Left ventricle myocardium superior (tissue), 1 donor: ENCODE measurements at regions not wholly inside any gene's neighbourhood (a gene's known extent, or its start where the extent isn't known, plus 50 kb on each side); places are given as distances from the start of the nearest gene placed in this dataset.
"Not testable (repeated sequence)": the region's sequence is repeated elsewhere in the genome, so short reads cannot be mapped to it uniquely, and the experiment has no call there.

Experiments used
- ATAC-seq: fragments of 200-7000 bp; cut with Tn5 transposase; one replicate; pipeline ENCODE4 v1.9.1; 2020; ENCODE audit warnings: mild to moderate bottlenecking, moderate library complexity
- DNase-seq: peaks from one replicate; pipeline ENCODE4 v3.0.0-alpha.2; 2020
- intact Hi-C: fragments of 100-400 bp; cut with micrococcal nuclease; formaldehyde crosslinking; loops from one replicate; pipeline ENCODE4 v1.11.0; 2022
- donor health status: DM: no; HTN: yes; CAD: no; lungs with severe emphysema.

GRCh38 chr16:75952124-75952523, 225.8 kb upstream of the CPHXL start:
- intact Hi-C loops: no loop called here
- ATAC-seq (no peak), DNase-seq (no peak)

- no peak for ATAC-seq
- intact Hi-C loops: no loop called here
These were observed 231.6 kb upstream of the CPHXL start for GRCh38 chr16:75957870-75958269.

GRCh38 chr16:75965504-75966374, 239.4 kb upstream of the CPHXL start:
- intact Hi-C loops: no loop called here
- ATAC-seq (no peak), DNase-seq (no peak)

More at GRCh38 chr16:75957870-75958269, 231.6 kb upstream of the CPHXL start:
- no peak for DNase-seq

- not testable (repeated sequence) for DNase-seq, ATAC-seq
These were observed 242.8 kb upstream of the CPHXL start for GRCh38 chr16:75969120-75969519.

GRCh38 chr16:75971334-75971733, 245.0 kb upstream of the CPHXL start:
- DNase-seq: no peak
- intact Hi-C loops: no loop called here

More at GRCh38 chr16:75969120-75969519, 242.8 kb upstream of the CPHXL start:
- intact Hi-C loops: not testable (repeated sequence)

GRCh38 chr16:75983296-75983695, 257.0 kb upstream of the CPHXL start:
- no peak for ATAC-seq

More at GRCh38 chr16:75971334-75971733, 245.0 kb upstream of the CPHXL start:
- no peak for ATAC-seq

GRCh38 chr16:75983741-75984381, 257.6 kb upstream of the CPHXL start:
- no peak for DNase-seq
- intact Hi-C loops: no loop called here
- no peak for ATAC-seq

More at GRCh38 chr16:75983296-75983695, 257.0 kb upstream of the CPHXL start:
- intact Hi-C loops: no loop called here
- no peak for DNase-seq

GRCh38 chr16:75987323-75987722, 261.0 kb upstream of the CPHXL start:
- no peak for DNase-seq
- intact Hi-C loops: no loop called here
- no peak for ATAC-seq

- no peak for ATAC-seq
- intact Hi-C loops: no loop called here
- DNase-seq: no peak
These were observed 270.2 kb upstream of the CPHXL start for GRCh38 chr16:75996491-75996890.

- DNase-seq (no peak), ATAC-seq (no peak)
- intact Hi-C loops: no loop called here
These were observed 271.3 kb upstream of the CPHXL start for GRCh38 chr16:75997606-75998005.

GRCh38 chr16:76007645-76008044, 269.6 kb upstream of the CNTNAP4 start:
- intact Hi-C loops: no loop called here
- DNase-seq (no peak), ATAC-seq (no peak)

GRCh38 chr16:76023835-76024234, 253.4 kb upstream of the CNTNAP4 start:
- no peak for ATAC-seq
- intact Hi-C loops: no loop called here
- DNase-seq: no peak

GRCh38 chr16:76035689-76036088, 241.5 kb upstream of the CNTNAP4 start:
- ATAC-seq (no peak), DNase-seq (no peak)
- intact Hi-C loops: no loop called here

- intact Hi-C loops: no loop called here
- DNase-seq: no peak
- no peak for ATAC-seq
These were observed 239.1 kb upstream of the CNTNAP4 start for GRCh38 chr16:76038097-76038496.

- DNase-seq: no peak
- ATAC-seq: no peak
- intact Hi-C loops: no loop called here
These were observed 224.5 kb upstream of the CNTNAP4 start for GRCh38 chr16:76052725-76053124.

GRCh38 chr16:76059186-76059585, 218.0 kb upstream of the CNTNAP4 start:
- DNase-seq (no peak), ATAC-seq (no peak)
- intact Hi-C loops: no loop called here

GRCh38 chr16:76059701-76060100, 217.5 kb upstream of the CNTNAP4 start:
- DNase-seq: no peak
- no peak for ATAC-seq
- intact Hi-C loops: no loop called here

GRCh38 chr16:76071690-76072089, 205.5 kb upstream of the CNTNAP4 start:
- intact Hi-C loops: no loop called here
- no peak for ATAC-seq

GRCh38 chr16:76081967-76082366, 195.2 kb upstream of the CNTNAP4 start:
- intact Hi-C loops: no loop called here
- DNase-seq (no peak), ATAC-seq (no peak)

More at GRCh38 chr16:76071690-76072089, 205.5 kb upstream of the CNTNAP4 start:
- no peak for DNase-seq

- intact Hi-C loops: no loop called here
- ATAC-seq (no peak), DNase-seq (no peak)
These were observed 170.6 kb upstream of the CNTNAP4 start for GRCh38 chr16:76106647-76107046.
